Loucy (cell line): ENCODE measurements at regions not wholly inside any gene's neighbourhood (a gene's known extent, or its start where the extent isn't known, plus 50 kb on each side); places are given as distances from the start of the nearest gene placed in this dataset.

Experiments used
- H2AFZ ChIP-seq: fragments of 200-600 bp; sonication (generic); 2 replicates; pipeline ENCODE4 v1.6.0; 2016; ENCODE audit warnings: antibody characterized with exemption, mild to moderate bottlenecking, low read length, moderate library complexity
- H3F3A ChIP-seq: fragments of 200-600 bp; 2 replicates; pipeline ENCODE4 v1.6.0; 2016; ENCODE audit warnings: antibody characterized with exemption, low read depth, mild to moderate bottlenecking
- H3K27me3 ChIP-seq: fragments of 200-600 bp; sonication (generic); 2 replicates; pipeline ENCODE4 v1.6.1; 2014; ENCODE audit warnings: low read length, mild to moderate bottlenecking; ENCODE audit not compliant: insufficient read depth, poor library complexity, severe bottlenecking
- H3K36me3 ChIP-seq: fragments of 200-600 bp; sonication (generic); 2 replicates; pipeline ENCODE4 v1.6.1; 2016; ENCODE audit warnings: low read length; ENCODE audit not compliant: insufficient read depth
- H3K4me1 ChIP-seq: fragments of 200-600 bp; sonication (generic); 2 replicates; pipeline ENCODE4 v1.5.1; 2014; ENCODE audit warnings: low read length, mild to moderate bottlenecking; ENCODE audit not compliant: insufficient read depth, poor library complexity, severe bottlenecking
- H3K4me2 ChIP-seq: fragments of 200-600 bp; sonication (generic); 2 replicates; pipeline ENCODE4 v1.6.0; 2014; ENCODE audit warnings: antibody characterized with exemption, low read length, low read depth, mild to moderate bottlenecking; ENCODE audit not compliant: poor library complexity, severe bottlenecking
- H3K4me3 ChIP-seq: fragments of 200-600 bp; sonication (generic); 2 replicates; pipeline ENCODE4 v1.5.1; 2014; ENCODE audit warnings: low read length, mild to moderate bottlenecking, mixed read lengths; ENCODE audit not compliant: poor library complexity, severe bottlenecking
- H3K79me2 ChIP-seq: fragments of 200-600 bp; sonication (generic); 2 replicates; pipeline ENCODE4 v1.6.1; 2014; ENCODE audit warnings: low read length; ENCODE audit not compliant: insufficient read depth
- H3K9ac ChIP-seq: fragments of 200-600 bp; sonication (generic); 2 replicates; pipeline ENCODE4 v1.6.0; 2014; ENCODE audit warnings: mild to moderate bottlenecking, low read depth, low read length, moderate library complexity; ENCODE audit not compliant: poor library complexity, severe bottlenecking
- H3K9me2 ChIP-seq: fragments of 200-600 bp; sonication (generic); replicated peaks from 2 replicates; pipeline ENCODE4 v1.6.1; 2016; ENCODE audit warnings: low read depth, low read length, mixed read lengths
- H3K9me3 ChIP-seq: fragments of 200-600 bp; sonication (generic); 2 replicates; pipeline ENCODE4 v1.6.1; 2014; ENCODE audit warnings: mild to moderate bottlenecking, antibody characterized with exemption, low read length, low read depth; ENCODE audit not compliant: insufficient read depth
- H4K20me1 ChIP-seq: fragments of 200-600 bp; sonication (generic); 2 replicates; pipeline ENCODE4 v1.6.0; 2014; ENCODE audit warnings: antibody characterized with exemption, low read length, mild to moderate bottlenecking; ENCODE audit not compliant: insufficient read depth, poor library complexity, severe bottlenecking
- CTCF ChIP-seq: fragments of 200-600 bp; sonication (generic); conservative IDR thresholded peaks from 2 replicates; pipeline ENCODE4 v1.5.1; 2014; ENCODE audit warnings: mild to moderate bottlenecking, antibody characterized with exemption, low read length
- EZH2phosphoT487 ChIP-seq: fragments of 200-600 bp; IDR thresholded peaks from 2 replicates; pipeline ENCODE4 v1.6.1; 2018; ENCODE audit warnings: antibody characterized with exemption, mild to moderate bottlenecking, moderate library complexity, borderline replicate concordance

- H3K9me2 ChIP-seq: no peaks in the 10 kb centered on the region
- no peak overlapping the region for H2AFZ ChIP-seq
- no peaks in the 10 kb centered on the region for H4K20me1 ChIP-seq
- H3K9ac ChIP-seq: no peak overlapping the region
- no peaks in the 10 kb centered on the region for H3K9me3 ChIP-seq
- H3K4me3 ChIP-seq: no peak overlapping the region
- H3K4me2 ChIP-seq: no peak overlapping the region
- H3K79me2 ChIP-seq: no peaks in the 10 kb centered on the region
- no peaks in the 10 kb centered on the region for H3F3A ChIP-seq
- H3K27me3 ChIP-seq: no peaks in the 10 kb centered on the region
- no peaks in the 10 kb centered on the region for H3K4me1 ChIP-seq
- TF ChIP-seq EZH2phosphoT487: no peak
- no peak for TF ChIP-seq CTCF
- no peaks in the 10 kb centered on the region for H3K36me3 ChIP-seq
Measured at GRCh38 chr13:110812121-110812868, 98.8 kb downstream of the ING1 start.

GRCh38 chr13:110812869-110813645 is 99.6 kb downstream of the ING1 start:
- H3K9ac ChIP-seq: no peak overlapping the region
- no peaks in the 10 kb centered on the region for H3K79me2 ChIP-seq
- no peak overlapping the region for H3K4me3 ChIP-seq
- no peaks in the 10 kb centered on the region for H3K9me2 ChIP-seq
- H3K27me3 ChIP-seq: no peaks in the 10 kb centered on the region
- no peaks in the 10 kb centered on the region for H3K4me1 ChIP-seq
- H2AFZ ChIP-seq: no peak overlapping the region
- H3F3A ChIP-seq: no peaks in the 10 kb centered on the region
- TF ChIP-seq EZH2phosphoT487 (no peak), CTCF (no peak)
- H3K4me2 ChIP-seq: no peak overlapping the region
- no peaks in the 10 kb centered on the region for H4K20me1 ChIP-seq
- no peaks in the 10 kb centered on the region for H3K9me3 ChIP-seq
- H3K36me3 ChIP-seq: no peaks in the 10 kb centered on the region

- H3K9ac ChIP-seq: no peak overlapping the region
- no peaks in the 10 kb centered on the region for H3K9me2 ChIP-seq
- no peaks in the 10 kb centered on the region for H3K79me2 ChIP-seq
- no peak for TF ChIP-seq EZH2phosphoT487
- no peak for TF ChIP-seq CTCF
- H3K27me3 ChIP-seq: no peaks in the 10 kb centered on the region
- H3K36me3 ChIP-seq: no peaks in the 10 kb centered on the region
- no peaks in the 10 kb centered on the region for H3K4me1 ChIP-seq
- H3K4me2 ChIP-seq: no peak overlapping the region
- no peak overlapping the region for H2AFZ ChIP-seq
- no peaks in the 10 kb centered on the region for H3K9me3 ChIP-seq
- no peaks in the 10 kb centered on the region for H4K20me1 ChIP-seq
- H3K4me3 ChIP-seq: no peak overlapping the region
- H3F3A ChIP-seq: no peaks in the 10 kb centered on the region
Measured at GRCh38 chr13:110813646-110814624, 100.4 kb downstream of the ING1 start.
